ENCODE measurements at regions not wholly inside any gene's neighbourhood (a gene's known extent, or its start where the extent isn't known, plus 50 kb on each side); places are given as distances from the start of the nearest gene placed in this dataset.

- DNase-seq = no peak
- H3K36me3 Mint-ChIP-seq (ENCODE audit: insufficient read depth, unreplicated experiment) = no peaks in the 10 kb centered on the region
- no peak overlapping the region for H3K27ac Mint-ChIP-seq (ENCODE audit: unreplicated experiment)
These were observed 165.0 kb upstream of the POU3F2 start for GRCh38 chr6:98669371-98669770.

GRCh38 chr6:98670045-98670746, 164.2 kb upstream of the POU3F2 start:
- Mint-ChIP-seq H3K4me1 (ENCODE audit: low read depth, unreplicated experiment) (no peaks in the 10 kb centered on the region), H3K36me3 (ENCODE audit: insufficient read depth, unreplicated experiment) (no peaks in the 10 kb centered on the region), H3K27me3 (ENCODE audit: unreplicated experiment) (no peaks in the 10 kb centered on the region), H3K4me3 (ENCODE audit: low read depth, unreplicated experiment) (no peak overlapping the region), H3K9me3 (ENCODE audit: low read depth, unreplicated experiment) (no peaks in the 10 kb centered on the region), H3K27ac (ENCODE audit: unreplicated experiment) (no peak overlapping the region)
- TF ChIP-seq CTCF (IDR thresholded peaks at IDR 0.05; ENCODE audit: unreplicated experiment) = no peak
- no TSS peak for BruUV-seq (replicated peaks)
- CTCF ChIA-PET = no interaction called here
- intact Hi-C loops (cut with micrococcal nuclease; ENCODE audit: unreplicated experiment) = no loop called here
- DNase-seq = no peak

More at GRCh38 chr6:98669371-98669770, 165.0 kb upstream of the POU3F2 start:
- no peaks in the 10 kb centered on the region for H3K9me3 Mint-ChIP-seq (ENCODE audit: low read depth, unreplicated experiment)
- intact Hi-C loops (cut with micrococcal nuclease; ENCODE audit: unreplicated experiment) = no loop called here
- BruUV-seq (replicated peaks) = no TSS peak
- H3K27me3 Mint-ChIP-seq (ENCODE audit: unreplicated experiment) = no peaks in the 10 kb centered on the region
- TF ChIP-seq CTCF (IDR thresholded peaks at IDR 0.05; ENCODE audit: unreplicated experiment) = no peak
- CTCF ChIA-PET = no interaction called here
- no peaks in the 10 kb centered on the region for H3K4me1 Mint-ChIP-seq (ENCODE audit: low read depth, unreplicated experiment)
- no peak overlapping the region for H3K4me3 Mint-ChIP-seq (ENCODE audit: low read depth, unreplicated experiment)

- DNase-seq = no peak
- Mint-ChIP-seq H3K27ac (ENCODE audit: unreplicated experiment) (no peak overlapping the region), H3K36me3 (ENCODE audit: insufficient read depth, unreplicated experiment) (no peaks in the 10 kb centered on the region), H3K4me1 (ENCODE audit: low read depth, unreplicated experiment) (no peaks in the 10 kb centered on the region), H3K27me3 (ENCODE audit: unreplicated experiment) (no peaks in the 10 kb centered on the region), H3K9me3 (ENCODE audit: low read depth, unreplicated experiment) (peaks cover 4% of the 10 kb centered on the region), H3K4me3 (ENCODE audit: low read depth, unreplicated experiment) (no peak overlapping the region)
- CTCF ChIA-PET = no interaction called here
- intact Hi-C loops (cut with micrococcal nuclease; ENCODE audit: unreplicated experiment) = no loop called here
- BruUV-seq (replicated peaks) = no TSS peak
- no peak for TF ChIP-seq CTCF (IDR thresholded peaks at IDR 0.05; ENCODE audit: unreplicated experiment)
These were observed 161.5 kb upstream of the POU3F2 start for GRCh38 chr6:98672681-98673475.

GRCh38 chr6:98678481-98678880, 155.9 kb upstream of the POU3F2 start:
- CTCF ChIA-PET = no interaction called here
- H3K36me3 Mint-ChIP-seq (ENCODE audit: insufficient read depth, unreplicated experiment) = no peaks in the 10 kb centered on the region
- no peaks in the 10 kb centered on the region for H3K27me3 Mint-ChIP-seq (ENCODE audit: unreplicated experiment)
- intact Hi-C loops (cut with micrococcal nuclease; ENCODE audit: unreplicated experiment) = no loop called here
- H3K4me1 Mint-ChIP-seq (ENCODE audit: low read depth, unreplicated experiment) = no peaks in the 10 kb centered on the region
- H3K9me3 Mint-ChIP-seq (ENCODE audit: low read depth, unreplicated experiment) = peaks cover 4% of the 10 kb centered on the region
- no peak overlapping the region for H3K27ac Mint-ChIP-seq (ENCODE audit: unreplicated experiment)
- BruUV-seq (replicated peaks) = no TSS peak
- H3K4me3 Mint-ChIP-seq (ENCODE audit: low read depth, unreplicated experiment) = no peak overlapping the region
- no peak for TF ChIP-seq CTCF (IDR thresholded peaks at IDR 0.05; ENCODE audit: unreplicated experiment)
- no peak for DNase-seq

All from Calu3 (cell line).